Activated CD4-positive, alpha-beta T cell treated with anti-CD3 and anti-CD28 coated beads for 48 hours (primary cell): ENCODE measurements at regions not wholly inside any gene's neighbourhood (a gene's known extent, or its start where the extent isn't known, plus 50 kb on each side); places are given as distances from the start of the nearest gene placed in this dataset.

ENCODE experiments used
- DNase-seq: peaks from one replicate; pipeline ENCODE4 v3.0.0-alpha.2; 2020

- DNase-seq = no peak
These were observed 54.6 kb upstream of the EOLA2 start for GRCh38 chrX:149992918-149993317.

- no peak for DNase-seq
These were observed 55.7 kb upstream of the EOLA2 start for GRCh38 chrX:149993989-149994388.

GRCh38 chrX:149996515-149996914 is 58.2 kb upstream of the EOLA2 start:
- no peak for DNase-seq

GRCh38 chrX:150005027-150005426 is 66.7 kb upstream of the EOLA2 start:
- no peak for DNase-seq

- no peak for DNase-seq
These were observed 69.1 kb upstream of the EOLA2 start for GRCh38 chrX:150007356-150007755.

- DNase-seq = no peak
These were observed 74.5 kb upstream of the EOLA2 start for GRCh38 chrX:150012647-150013381.

- no peak for DNase-seq
These were observed 76.2 kb upstream of the EOLA2 start for GRCh38 chrX:150014525-150014924.

GRCh38 chrX:150017868-150018267 is 79.6 kb upstream of the EOLA2 start:
- DNase-seq = no peak

- no peak for DNase-seq
These were observed 80.7 kb upstream of the EOLA2 start for GRCh38 chrX:150018931-150019361.

GRCh38 chrX:150028692-150029091 is 90.4 kb upstream of the EOLA2 start:
- no peak for DNase-seq

- DNase-seq = no peak
These were observed 94.5 kb upstream of the EOLA2 start for GRCh38 chrX:150032742-150033141.

- no peak for DNase-seq
These were observed 96.5 kb upstream of the EOLA2 start for GRCh38 chrX:150034788-150035187.

- no peak for DNase-seq
These were observed 97.2 kb upstream of the EOLA2 start for GRCh38 chrX:150035531-150035930.

GRCh38 chrX:150036181-150036580 is 97.9 kb upstream of the EOLA2 start:
- no peak for DNase-seq

GRCh38 chrX:150036641-150037040 is 98.3 kb upstream of the EOLA2 start:
- no peak for DNase-seq

GRCh38 chrX:150037041-150037440 is 98.8 kb upstream of the EOLA2 start:
- DNase-seq = no peak

GRCh38 chrX:150038315-150038714 is 100.0 kb upstream of the EOLA2 start:
- no peak for DNase-seq

- no peak for DNase-seq
These were observed 100.8 kb upstream of the EOLA2 start for GRCh38 chrX:150038986-150039599.

GRCh38 chrX:150041208-150041607 is 102.9 kb upstream of the EOLA2 start:
- DNase-seq = no peak

GRCh38 chrX:150044556-150044955 is 106.3 kb upstream of the EOLA2 start:
- DNase-seq = no peak

- no peak for DNase-seq
These were observed 109.5 kb upstream of the EOLA2 start for GRCh38 chrX:150047818-150048217.

GRCh38 chrX:150049647-150050046 is 111.4 kb upstream of the EOLA2 start:
- DNase-seq = no peak

- DNase-seq = no peak
These were observed 112.1 kb upstream of the EOLA2 start for GRCh38 chrX:150050387-150050786.

GRCh38 chrX:150051096-150051495 is 112.8 kb upstream of the EOLA2 start:
- no peak for DNase-seq

- no peak for DNase-seq
These were observed 113.9 kb upstream of the EOLA2 start for GRCh38 chrX:150052226-150052625.
